ENCODE measurements at regions not wholly inside any gene's neighbourhood (a gene's known extent, or its start where the extent isn't known, plus 50 kb on each side); places are given as distances from the start of the nearest gene placed in this dataset.
"Not testable (repeated sequence)": the region's sequence is repeated elsewhere in the genome, so short reads cannot be mapped to it uniquely, and the experiment has no call there.

DNA sequence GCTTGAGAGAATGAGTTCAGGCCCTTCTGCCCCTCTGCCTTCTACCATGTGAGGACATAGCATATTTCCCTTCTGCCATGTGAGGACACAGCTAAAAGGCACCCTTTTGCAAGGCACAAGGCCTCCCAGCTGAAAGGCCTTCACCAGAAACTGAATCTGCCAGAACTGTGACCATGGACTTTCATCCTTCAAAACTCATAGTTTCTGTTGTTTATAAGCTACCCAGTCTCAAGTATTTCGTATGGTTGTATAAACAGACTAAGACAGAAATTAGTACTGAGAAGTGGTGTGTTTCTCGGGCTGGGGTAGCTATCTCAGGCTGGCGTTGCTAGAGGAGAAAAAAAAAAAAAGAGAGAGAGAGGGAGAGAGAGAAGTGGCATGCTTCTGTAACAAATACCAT, 368.6 kb downstream of the DMRTA1 start:
- FAIRE-seq (no peak), DNase-seq (ENCODE audit: low spot score in 2 of 2) (no peak)

- DNase-seq (ENCODE audit: low spot score in 2 of 2), result no peak
- FAIRE-seq, result no peak
Measured at GRCh38 chr9:22817181-22817580, 370.6 kb downstream of the DMRTA1 start.

DNA sequence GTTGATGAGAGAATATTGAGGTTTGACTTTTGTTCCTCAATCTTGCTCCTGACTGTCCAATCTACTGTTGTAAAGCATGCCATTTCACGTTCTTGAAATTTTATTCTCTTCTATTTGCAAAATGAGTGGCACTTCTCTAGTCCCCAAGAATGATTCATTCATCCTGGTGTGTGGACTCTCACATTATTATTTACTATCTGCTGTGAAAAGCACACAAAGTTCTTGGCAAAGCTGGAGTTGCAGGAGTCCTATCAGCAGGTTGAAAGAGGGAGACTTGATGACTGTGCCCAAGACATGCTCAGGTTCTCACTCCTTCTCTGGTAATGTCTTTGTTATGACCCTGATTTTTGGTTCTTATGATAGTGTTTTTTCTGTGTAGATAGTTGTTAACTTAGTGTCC, 382.6 kb downstream of the DMRTA1 start:
- FAIRE-seq (no peak), DNase-seq (ENCODE audit: low spot score in 2 of 2) (no peak)

DNA sequence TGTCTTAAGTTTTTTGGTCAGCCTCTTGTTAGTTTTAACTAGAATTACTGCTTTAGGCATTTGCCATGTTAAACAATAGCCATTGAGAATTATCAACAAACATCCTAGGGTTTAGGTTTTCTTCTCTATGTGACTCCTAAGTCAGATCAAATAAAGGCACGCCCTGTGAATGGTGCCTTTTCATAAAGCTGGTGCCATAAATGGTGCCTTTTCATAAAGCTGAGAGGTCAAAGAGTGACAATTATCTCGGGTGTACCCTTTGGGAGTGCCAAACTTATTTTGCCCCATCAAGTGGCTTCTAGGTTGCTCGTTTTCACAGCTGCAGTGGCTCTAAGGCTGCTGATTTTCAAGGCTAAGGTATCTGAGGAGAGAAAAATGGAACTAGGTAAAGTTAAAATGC, 391.6 kb downstream of the DMRTA1 start:
- FAIRE-seq (no peak), DNase-seq (ENCODE audit: low spot score in 2 of 2) (no peak)

- no peak for FAIRE-seq
- no peak for DNase-seq (ENCODE audit: low spot score in 2 of 2)
Measured at GRCh38 chr9:22840641-22841040, 394.0 kb downstream of the DMRTA1 start.

DNA sequence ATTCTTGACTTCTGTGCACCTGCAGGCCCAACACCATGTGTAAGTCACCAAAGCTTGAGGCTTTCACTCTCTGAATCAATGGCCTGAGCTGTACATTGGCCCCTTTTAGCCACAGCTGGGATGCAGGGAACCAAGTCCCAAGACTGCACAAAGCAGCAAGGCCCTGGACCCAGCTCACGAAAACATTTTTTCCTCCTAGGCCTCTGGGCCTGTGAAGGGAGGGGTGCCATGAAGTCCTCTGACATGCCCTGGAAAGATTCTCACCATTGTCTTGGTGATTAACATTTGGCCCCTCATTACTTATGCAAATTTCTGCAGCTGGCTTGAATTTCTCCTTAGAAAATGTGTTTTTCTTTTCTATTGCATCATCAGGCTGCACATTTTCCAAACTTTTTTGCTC, 398.6 kb downstream of the DMRTA1 start:
- DNase-seq (ENCODE audit: low spot score in 2 of 2); FAIRE-seq: not testable (repeated sequence)

DNA sequence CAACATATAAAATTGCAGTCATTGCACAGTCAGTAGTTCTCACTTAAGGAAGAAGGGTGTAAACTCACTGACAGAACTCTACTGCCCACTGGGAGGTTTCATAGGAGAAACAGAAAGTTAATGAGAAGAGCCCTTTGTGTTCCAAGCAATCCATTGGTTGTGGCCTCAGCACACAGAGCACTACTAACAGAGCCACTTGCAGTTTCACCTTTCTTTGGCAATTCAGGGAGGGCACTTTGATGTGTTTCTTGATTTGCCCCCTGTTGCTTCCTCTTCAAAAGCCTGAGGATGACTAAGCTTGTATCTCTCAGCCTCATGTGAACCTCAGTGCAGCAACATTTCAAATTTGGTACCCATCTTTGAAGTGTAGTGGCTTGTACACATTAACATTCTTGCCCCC, 409.4 kb downstream of the DMRTA1 start:
- no peak for DNase-seq (ENCODE audit: low spot score in 2 of 2)
- no peak for FAIRE-seq

GRCh38 chr9:22857316-22857715, 410.7 kb downstream of the DMRTA1 start:
- FAIRE-seq (no peak), DNase-seq (ENCODE audit: low spot score in 2 of 2) (no peak)

DNA sequence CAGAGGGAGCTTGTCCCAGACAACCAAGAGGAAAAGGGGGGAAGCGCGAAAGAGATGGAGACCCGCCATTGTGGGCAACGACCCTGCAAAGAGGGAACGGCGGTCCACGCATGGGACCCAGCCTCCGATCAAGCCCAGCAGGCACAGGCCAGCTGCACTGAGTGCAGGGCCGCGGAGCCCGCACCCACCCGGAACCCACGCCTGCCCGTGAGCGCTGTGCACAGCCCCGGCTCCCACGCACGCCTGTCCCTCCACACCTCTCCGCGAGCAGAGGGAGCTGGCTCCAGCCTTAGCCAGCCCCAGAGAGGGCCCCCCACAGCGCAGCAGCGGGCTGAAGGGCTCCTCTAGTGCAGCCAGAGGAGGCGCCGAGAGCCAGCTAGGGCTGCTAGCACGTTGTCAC, 416.5 kb downstream of the DMRTA1 start:
- FAIRE-seq, result no peak

GRCh38 chr9:22863736-22864135, 417.1 kb downstream of the DMRTA1 start:
- FAIRE-seq, result no peak
- DNase-seq (ENCODE audit: low spot score in 2 of 2), result no peak

More for the DNA sequence above, 416.5 kb downstream of the DMRTA1 start:
- DNase-seq (ENCODE audit: low spot score in 2 of 2), result no peak

DNA sequence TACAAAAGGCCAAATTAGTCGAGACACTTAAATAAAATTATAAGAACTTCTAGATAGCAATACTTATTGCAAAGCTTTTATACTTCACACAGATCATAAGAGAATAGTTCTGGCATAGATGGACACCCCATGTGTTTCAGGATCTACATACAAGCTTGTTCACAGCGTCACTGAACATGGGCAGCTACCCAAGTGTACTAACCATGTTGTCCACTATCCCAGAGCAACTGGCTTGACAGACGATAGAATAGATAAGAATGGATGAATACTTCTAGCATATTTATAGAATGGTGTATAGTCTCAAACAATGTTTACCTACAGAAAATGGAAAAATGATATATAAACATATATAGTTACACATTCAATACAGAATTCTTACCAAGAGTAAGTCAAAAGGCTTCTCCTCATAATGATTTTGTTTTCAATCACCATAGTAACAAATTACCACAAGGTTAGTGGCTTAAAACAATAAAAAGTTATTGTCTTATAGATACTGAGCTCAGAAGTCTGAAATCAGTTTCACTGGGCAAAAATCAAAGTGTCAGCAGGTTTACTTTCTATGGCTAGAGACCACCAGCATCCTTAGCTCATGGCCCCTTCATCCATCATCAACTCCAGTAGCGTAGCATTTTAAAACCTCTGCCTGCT, 446.7 kb downstream of the DMRTA1 start:
- FAIRE-seq (no peak), DNase-seq (ENCODE audit: low spot score in 2 of 2) (no peak)

DNA sequence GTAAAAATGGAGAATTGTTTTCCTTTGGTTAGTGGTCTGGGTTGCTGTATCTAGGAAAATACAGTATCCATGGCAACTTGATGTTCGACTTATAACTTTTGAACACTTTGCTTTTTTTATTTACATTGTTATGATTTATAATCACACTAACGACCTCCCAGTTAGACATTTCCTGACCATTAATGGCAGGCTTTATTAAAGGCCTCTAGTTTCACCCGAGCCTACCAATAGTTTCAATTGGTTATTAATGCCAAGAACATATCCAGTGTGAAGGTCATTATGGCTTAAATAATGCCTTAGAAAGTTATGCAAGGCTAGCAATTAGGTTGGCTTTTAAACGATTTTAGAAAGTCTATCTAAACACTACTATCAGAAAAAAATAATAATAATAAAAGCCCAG, 452.0 kb downstream of the DMRTA1 start:
- FAIRE-seq (no peak), DNase-seq (ENCODE audit: low spot score in 2 of 2) (no peak)

GRCh38 chr9:22911632-22912031, 465.0 kb downstream of the DMRTA1 start:
- no peak for FAIRE-seq
- DNase-seq (ENCODE audit: low spot score in 2 of 2), result no peak

DNA sequence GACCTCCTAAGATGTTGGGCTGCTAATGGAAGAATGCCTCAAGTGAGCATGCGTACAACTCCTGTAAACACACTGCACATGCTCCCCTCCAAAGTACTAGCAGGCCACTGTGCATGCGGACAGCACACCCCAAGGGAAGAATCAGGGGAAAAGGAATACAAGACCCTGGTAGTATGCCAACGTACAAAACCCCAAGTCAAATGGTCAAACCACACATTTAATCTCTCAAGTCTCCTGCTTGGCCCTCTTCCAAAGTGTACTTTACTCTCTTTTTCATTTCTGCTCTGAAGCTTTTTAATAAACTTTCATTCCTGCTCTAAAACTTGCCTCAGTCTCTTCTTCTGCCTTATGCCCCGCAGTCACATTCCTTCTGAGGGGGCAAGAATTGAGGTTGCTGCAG, 466.4 kb downstream of the DMRTA1 start:
- no peak for FAIRE-seq
- no peak for DNase-seq (ENCODE audit: low spot score in 2 of 2)

DNA sequence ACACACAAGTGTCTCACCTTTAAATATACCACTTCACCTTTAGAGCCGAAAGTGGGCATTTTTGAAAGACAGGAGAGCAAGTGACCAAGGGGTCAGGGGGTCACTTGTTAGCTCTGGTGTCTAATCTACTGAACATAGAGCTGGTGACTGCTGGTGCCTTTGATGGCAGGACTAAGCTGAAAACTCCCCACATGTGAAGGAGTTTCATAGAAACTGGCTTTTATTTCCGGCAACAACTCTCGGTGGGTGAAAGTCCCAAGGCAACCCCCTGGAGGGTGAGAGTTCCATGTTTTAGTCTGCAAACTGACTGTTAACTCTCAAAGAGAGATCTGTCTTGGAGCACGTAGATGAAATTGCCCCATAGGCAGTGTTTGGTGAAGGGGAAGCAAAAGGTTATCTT, 466.9 kb downstream of the DMRTA1 start:
- DNase-seq (ENCODE audit: low spot score in 2 of 2) (no peak), FAIRE-seq (no peak)

GRCh38 chr9:22916148-22916547, 469.5 kb downstream of the DMRTA1 start:
- DNase-seq (ENCODE audit: low spot score in 2 of 2) (no peak), FAIRE-seq (no peak)

DNA sequence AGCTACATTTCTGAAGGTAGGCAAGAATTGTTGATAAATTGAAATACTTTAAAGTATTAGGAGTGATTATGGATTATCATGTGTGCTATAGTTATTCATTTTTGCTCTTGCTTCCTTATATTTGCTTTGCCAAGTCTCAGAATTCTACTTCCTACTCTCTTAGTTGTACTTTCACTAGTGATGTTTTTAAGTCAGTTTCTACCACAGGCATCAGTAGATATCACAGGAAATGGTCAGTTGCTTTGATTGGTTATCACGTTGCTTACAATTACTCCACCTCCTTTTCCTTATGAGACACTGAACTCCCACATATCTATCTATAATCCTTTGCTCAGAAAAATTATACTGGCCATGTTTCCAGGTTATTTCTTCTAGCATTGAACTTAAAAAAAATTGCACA, 472.8 kb downstream of the DMRTA1 start:
- no peak for FAIRE-seq
- DNase-seq (ENCODE audit: low spot score in 2 of 2), result no peak

- DNase-seq (ENCODE audit: low spot score in 2 of 2), result no peak
- no peak for FAIRE-seq
Measured at GRCh38 chr9:22921742-22922141, 475.1 kb downstream of the DMRTA1 start.

DNA sequence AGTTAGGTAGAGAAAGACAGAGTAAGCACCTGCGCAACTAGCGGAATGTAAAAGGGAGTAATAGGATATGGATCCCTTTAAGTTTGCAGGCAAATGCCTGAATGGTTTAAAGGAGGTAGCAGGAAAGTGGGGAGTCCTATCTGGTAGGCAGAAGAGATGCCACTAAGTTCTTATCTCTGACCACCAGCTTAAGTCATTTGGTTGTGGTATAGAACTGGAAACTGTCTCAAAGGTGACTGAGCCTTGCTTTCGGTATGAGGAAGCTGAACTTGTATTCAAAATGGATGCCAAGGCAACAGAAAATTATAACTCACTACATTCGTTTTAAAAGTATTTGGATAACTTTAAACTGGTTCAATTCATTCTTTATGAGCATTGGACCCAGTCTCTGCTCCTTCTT, 475.6 kb downstream of the DMRTA1 start:
- DNase-seq (ENCODE audit: low spot score in 2 of 2), result no peak
- FAIRE-seq, result no peak

DNA sequence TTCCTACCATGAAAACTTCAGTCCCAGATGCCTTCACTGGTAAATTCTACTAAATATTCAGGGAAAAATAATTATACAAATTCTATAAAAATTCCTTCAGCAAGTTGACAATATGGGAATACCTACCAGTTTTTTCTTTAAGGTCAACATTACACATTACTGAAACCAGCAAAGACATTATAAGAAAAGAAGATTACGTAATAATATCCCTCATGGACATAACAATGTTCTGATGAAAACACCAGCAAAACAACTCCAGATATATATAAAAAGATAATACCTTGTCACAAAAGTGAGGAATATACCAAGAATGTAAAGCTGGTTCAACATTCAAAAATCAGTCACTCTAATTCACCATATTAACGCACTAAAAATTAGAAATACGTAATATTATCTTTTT, 507.9 kb downstream of the DMRTA1 start:
- DNase-seq (ENCODE audit: low spot score in 2 of 2) (no peak), FAIRE-seq (no peak)

DNA sequence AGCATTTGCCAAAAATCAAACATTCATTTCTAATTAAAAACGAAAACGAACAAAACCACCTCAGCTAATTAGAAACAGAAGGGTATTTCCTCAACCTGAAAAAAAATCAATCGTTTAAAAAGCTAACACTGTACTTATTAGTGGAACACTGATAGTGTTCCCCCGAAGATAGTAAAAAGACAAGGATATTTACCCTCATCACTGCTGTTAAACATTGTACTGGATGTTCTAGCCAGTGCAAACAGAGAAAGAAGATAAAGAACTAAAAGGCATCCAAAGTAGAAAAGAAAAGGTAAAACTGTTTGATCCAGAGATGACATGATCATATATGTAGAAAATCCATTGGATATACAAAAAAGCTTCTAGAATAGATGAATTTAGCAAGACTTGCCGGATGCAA, 508.3 kb downstream of the DMRTA1 start:
- DNase-seq (ENCODE audit: low spot score in 2 of 2) (no peak), FAIRE-seq (no peak)

DNA sequence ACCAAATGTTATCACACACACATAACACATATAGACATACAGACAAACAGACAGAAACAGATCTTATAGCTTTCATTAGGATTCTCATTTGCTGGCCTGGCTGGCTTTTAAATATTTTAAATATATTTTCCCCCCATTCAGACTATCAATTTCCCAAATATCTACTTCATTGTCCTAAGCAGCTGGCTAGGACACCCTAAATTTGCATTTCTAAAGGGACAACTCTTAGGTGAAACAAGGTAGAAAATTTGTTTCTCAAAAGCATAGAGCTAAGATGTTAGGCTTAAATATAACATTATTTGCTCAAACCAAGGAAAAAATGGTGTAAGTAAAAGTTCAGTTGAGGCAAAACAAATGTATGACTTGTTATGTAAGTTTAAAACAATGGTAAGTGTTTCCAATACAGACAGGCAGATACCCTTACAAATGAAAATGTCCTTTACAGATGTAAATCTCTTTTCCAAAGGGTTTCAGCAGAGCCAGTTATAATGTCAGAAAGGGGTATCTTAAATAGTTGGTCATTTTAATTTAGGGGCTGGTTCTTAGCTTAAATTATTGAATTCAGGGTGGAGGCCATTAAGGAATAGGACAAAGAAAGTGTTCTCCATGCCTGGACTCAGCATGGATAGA, 522.8 kb downstream of the DMRTA1 start:
- no peak for FAIRE-seq
- no peak for DNase-seq (ENCODE audit: low spot score in 2 of 2)
